ENCODE measurements at regions not wholly inside any gene's neighbourhood (a gene's known extent, or its start where the extent isn't known, plus 50 kb on each side); places are given as distances from the start of the nearest gene placed in this dataset.

DNA sequence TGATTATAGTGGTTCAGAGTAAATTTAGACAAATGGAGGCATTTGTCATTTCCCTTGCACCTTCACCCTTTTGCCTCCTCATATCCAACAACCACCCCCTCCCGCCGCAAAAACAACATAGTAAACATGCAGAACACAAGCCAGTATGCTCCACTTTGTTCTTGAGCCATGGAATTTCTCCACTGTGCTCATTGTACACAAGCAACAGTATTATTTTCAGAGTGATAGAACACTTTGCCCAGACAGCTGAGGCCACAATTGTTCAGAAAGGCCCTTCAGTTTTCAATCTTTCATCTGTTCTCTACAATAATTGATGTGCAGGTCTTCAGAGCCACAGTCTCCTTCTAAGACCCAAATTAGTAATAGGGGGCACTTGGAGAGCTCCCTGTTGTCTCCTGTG is 272.8 kb upstream of the SLC30A5 start:
- no peak for DNase-seq
- no peak overlapping the region for H3K4me3 Mint-ChIP-seq

GRCh38 chr5:68822796-68823195 is 271.0 kb upstream of the SLC30A5 start:
- peaks cover 24% of the 10 kb centered on the region for H3K27me3 Mint-ChIP-seq
- no peak overlapping the region for H3K27ac Mint-ChIP-seq
- DNase-seq = no peak
- no peaks in the 10 kb centered on the region for H3K4me1 Mint-ChIP-seq
- CTCF ChIA-PET = interaction anchor here (1.5 kb wide), 1 partner anchor 20 kb away, joined by 3 read pairs; no protein-coding TSS in a partner anchor
- no peak overlapping the region for H3K4me3 Mint-ChIP-seq
- no peaks in the 10 kb centered on the region for H3K36me3 Mint-ChIP-seq (ENCODE audit: low read depth)
- no peaks in the 10 kb centered on the region for H3K9me3 Mint-ChIP-seq
- POLR2A ChIA-PET = no interaction called here

More for the DNA sequence above, 272.8 kb upstream of the SLC30A5 start:
- Mint-ChIP-seq H3K36me3 (ENCODE audit: low read depth) (no peaks in the 10 kb centered on the region), H3K27me3 (peaks cover 22% of the 10 kb centered on the region), H3K9me3 (no peaks in the 10 kb centered on the region), H3K27ac (no peak overlapping the region), H3K4me1 (no peaks in the 10 kb centered on the region)
- POLR2A ChIA-PET = no interaction called here
- CTCF ChIA-PET = no interaction called here

DNA sequence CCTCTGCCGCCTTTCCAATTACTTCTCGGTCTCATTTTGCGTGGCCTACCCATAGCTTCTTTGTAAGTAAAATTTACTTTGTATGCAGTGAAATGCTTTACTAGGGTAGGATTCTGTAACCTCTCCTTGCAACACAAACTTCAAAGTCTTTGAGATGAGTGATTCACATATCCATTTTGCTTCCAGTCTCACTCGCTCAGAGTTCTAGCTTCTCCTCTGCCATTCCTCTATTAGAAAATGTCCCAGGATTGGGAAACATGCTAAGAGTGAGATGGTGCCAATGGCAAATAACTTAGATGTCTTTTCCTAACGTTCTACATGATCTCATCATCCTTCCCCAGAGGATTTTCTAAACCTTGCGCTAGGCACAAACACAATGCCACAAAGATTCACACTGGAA is 270.5 kb upstream of the SLC30A5 start:
- H3K4me3 Mint-ChIP-seq = no peak overlapping the region
- ChIA-PET CTCF (interaction anchor here (1.5 kb wide), 1 partner anchor 20 kb away, joined by 3 read pairs; no protein-coding TSS in a partner anchor), POLR2A (no interaction called here)
- no peak overlapping the region for H3K27ac Mint-ChIP-seq
- no peaks in the 10 kb centered on the region for H3K36me3 Mint-ChIP-seq (ENCODE audit: low read depth)
- H3K27me3 Mint-ChIP-seq = peaks cover 24% of the 10 kb centered on the region
- DNase-seq = no peak
- H3K9me3 Mint-ChIP-seq = no peaks in the 10 kb centered on the region
- H3K4me1 Mint-ChIP-seq = no peaks in the 10 kb centered on the region

- no peak overlapping the region for H3K4me3 Mint-ChIP-seq
- ChIA-PET CTCF (no interaction called here), POLR2A (no interaction called here)
- peaks cover 12% of the 10 kb centered on the region for H3K27me3 Mint-ChIP-seq
- H3K36me3 Mint-ChIP-seq (ENCODE audit: low read depth) = no peaks in the 10 kb centered on the region
- H3K9me3 Mint-ChIP-seq = no peaks in the 10 kb centered on the region
- no peak for DNase-seq
- H3K27ac Mint-ChIP-seq = no peak overlapping the region
- no peaks in the 10 kb centered on the region for H3K4me1 Mint-ChIP-seq
Measured at GRCh38 chr5:68830377-68830898, 263.4 kb upstream of the SLC30A5 start.

DNA sequence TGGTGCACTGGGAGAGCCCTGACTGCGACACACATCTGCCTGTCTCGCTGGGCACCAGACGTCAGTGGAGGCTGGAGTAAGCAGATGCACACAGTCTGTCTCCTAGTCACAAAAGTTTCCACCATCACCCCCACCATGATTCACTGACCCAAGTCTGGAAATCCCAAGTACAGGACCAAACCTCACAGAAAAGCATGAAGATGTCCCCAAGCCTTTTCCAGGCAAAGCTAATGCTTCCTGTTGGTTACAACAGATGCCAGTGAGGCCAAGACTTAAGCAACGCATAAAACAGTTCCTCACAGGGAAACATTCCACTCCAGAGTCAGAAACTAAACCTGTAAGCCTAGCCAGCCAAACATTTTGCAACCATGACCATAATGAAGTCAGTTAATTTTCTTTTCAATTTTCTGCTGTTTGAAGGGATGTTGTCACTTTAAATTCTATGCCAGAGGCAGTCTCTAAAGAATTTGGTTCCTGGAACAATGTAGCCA is 259.3 kb upstream of the SLC30A5 start:
- no peaks in the 10 kb centered on the region for H3K9me3 Mint-ChIP-seq
- no peaks in the 10 kb centered on the region for H3K4me1 Mint-ChIP-seq
- POLR2A ChIA-PET = no interaction called here
- peaks cover 7% of the 10 kb centered on the region for H3K27me3 Mint-ChIP-seq
- no peak for DNase-seq
- no peaks in the 10 kb centered on the region for H3K36me3 Mint-ChIP-seq (ENCODE audit: low read depth)
- no peak overlapping the region for H3K4me3 Mint-ChIP-seq
- H3K27ac Mint-ChIP-seq = no peak overlapping the region
- CTCF ChIA-PET = no interaction called here

GRCh38 chr5:68838157-68838718 is 255.6 kb upstream of the SLC30A5 start:
- H3K4me3 Mint-ChIP-seq = no peak overlapping the region
- POLR2A ChIA-PET = no interaction called here
- DNase-seq = no peak
- H3K27me3 Mint-ChIP-seq = no peaks in the 10 kb centered on the region
- CTCF ChIA-PET = no interaction called here
- no peaks in the 10 kb centered on the region for H3K4me1 Mint-ChIP-seq
- no peak overlapping the region for H3K27ac Mint-ChIP-seq
- H3K36me3 Mint-ChIP-seq (ENCODE audit: low read depth) = no peaks in the 10 kb centered on the region
- H3K9me3 Mint-ChIP-seq = no peaks in the 10 kb centered on the region

DNA sequence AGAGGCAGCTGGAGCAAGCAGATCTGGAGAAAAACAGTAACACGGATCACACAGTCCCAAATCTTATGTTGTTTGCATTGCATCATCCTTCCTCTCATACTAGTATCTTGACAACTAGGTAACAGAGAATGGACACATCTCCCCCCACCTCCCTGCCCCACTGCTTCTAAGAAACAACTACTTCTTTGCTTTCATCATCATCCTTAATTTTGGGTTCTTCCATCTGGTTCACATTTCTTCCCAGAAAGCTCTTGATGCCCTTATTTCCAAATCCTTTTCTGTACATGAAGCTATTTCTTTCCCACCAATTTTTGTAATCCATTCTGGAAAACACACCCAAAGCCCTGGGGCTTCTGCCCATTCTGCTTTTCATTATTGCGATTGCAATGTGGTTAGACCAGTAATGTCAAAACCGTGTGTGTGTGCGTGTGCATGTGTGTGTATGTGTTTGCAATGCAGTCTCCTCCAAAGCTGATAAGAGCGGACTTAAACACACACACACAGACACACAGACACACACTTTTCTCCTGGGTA is 254.7 kb upstream of the SLC30A5 start:
- Mint-ChIP-seq H3K4me1 (no peaks in the 10 kb centered on the region), H3K27ac (no peak overlapping the region), H3K9me3 (no peaks in the 10 kb centered on the region), H3K4me3 (no peak overlapping the region), H3K27me3 (no peaks in the 10 kb centered on the region), H3K36me3 (ENCODE audit: low read depth) (no peaks in the 10 kb centered on the region)
- no peak for DNase-seq
- ChIA-PET POLR2A (no interaction called here), CTCF (no interaction called here)

DNA sequence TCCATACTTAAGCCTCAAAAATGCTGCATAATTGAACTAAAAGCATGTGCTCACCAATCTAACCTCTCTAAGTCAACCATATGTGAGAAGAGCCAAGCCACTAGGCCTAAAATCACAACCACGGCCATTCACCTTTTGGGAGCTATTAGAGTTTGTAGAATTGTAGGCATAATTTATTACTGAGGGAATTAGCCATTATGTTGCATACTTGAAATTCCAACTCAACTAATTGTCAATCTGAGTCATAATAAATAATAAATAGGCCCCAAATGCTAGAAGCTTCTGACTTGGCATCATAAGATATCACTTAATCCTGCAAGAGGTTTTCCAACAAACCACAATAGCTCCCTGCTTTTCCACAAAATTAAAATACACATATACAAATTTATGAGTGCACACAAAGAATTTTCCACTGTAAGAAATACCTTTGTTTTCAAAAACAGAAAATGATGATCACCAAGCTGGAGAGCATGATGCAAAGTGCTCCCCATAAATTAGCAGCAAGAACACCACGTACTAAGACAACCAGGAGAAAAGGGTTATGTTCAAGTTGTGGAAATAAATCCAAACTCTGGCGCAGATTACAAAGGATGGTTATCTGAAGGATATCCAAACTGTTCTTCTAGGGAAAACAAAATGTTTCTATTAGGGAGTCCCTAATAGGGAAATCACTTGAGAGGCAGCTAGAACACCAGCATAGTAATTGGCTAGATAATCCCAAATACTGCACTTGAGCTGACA is 250.0 kb upstream of the SLC30A5 start:
- H3K4me1 Mint-ChIP-seq = no peaks in the 10 kb centered on the region
- H3K36me3 Mint-ChIP-seq (ENCODE audit: low read depth) = no peaks in the 10 kb centered on the region
- no peaks in the 10 kb centered on the region for H3K27me3 Mint-ChIP-seq
- DNase-seq = no peak
- no peak overlapping the region for H3K4me3 Mint-ChIP-seq
- ChIA-PET CTCF (no interaction called here), POLR2A (no interaction called here)
- H3K9me3 Mint-ChIP-seq = no peaks in the 10 kb centered on the region
- no peak overlapping the region for H3K27ac Mint-ChIP-seq

DNA sequence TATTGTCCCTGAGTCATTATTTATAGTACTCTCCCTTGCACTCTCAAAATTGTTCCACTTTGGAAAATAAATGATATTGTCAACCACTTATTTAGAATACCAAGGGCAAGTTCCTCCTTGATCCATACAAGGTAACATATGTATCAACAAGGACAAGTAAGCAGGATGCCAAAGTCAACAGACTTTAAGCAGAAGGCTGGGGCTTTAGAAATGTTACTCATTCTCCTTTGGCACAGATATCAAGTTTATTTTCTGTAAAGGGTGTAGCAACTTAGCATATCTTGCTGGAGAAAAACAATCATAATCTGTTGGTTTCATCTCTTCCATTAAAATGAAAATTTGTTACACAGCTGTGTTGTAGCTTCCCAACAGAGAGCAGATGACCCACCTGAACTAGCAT is 248.7 kb upstream of the SLC30A5 start:
- Mint-ChIP-seq H3K4me1 (no peaks in the 10 kb centered on the region), H3K27me3 (peaks cover 3% of the 10 kb centered on the region), H3K36me3 (ENCODE audit: low read depth) (no peaks in the 10 kb centered on the region), H3K4me3 (no peak overlapping the region), H3K27ac (no peak overlapping the region), H3K9me3 (no peaks in the 10 kb centered on the region)
- POLR2A ChIA-PET = no interaction called here
- CTCF ChIA-PET = no interaction called here
- DNase-seq = no peak

GRCh38 chr5:68846828-68847227 is 247.0 kb upstream of the SLC30A5 start:
- DNase-seq = no peak
- peaks cover 3% of the 10 kb centered on the region for H3K27me3 Mint-ChIP-seq
- CTCF ChIA-PET = no interaction called here
- H3K9me3 Mint-ChIP-seq = no peaks in the 10 kb centered on the region
- H3K36me3 Mint-ChIP-seq (ENCODE audit: low read depth) = no peaks in the 10 kb centered on the region
- POLR2A ChIA-PET = no interaction called here
- H3K4me1 Mint-ChIP-seq = no peaks in the 10 kb centered on the region
- H3K27ac Mint-ChIP-seq = no peak overlapping the region
- H3K4me3 Mint-ChIP-seq = no peak overlapping the region

- Mint-ChIP-seq H3K27ac (no peak overlapping the region), H3K27me3 (peaks cover 3% of the 10 kb centered on the region), H3K4me3 (no peak overlapping the region), H3K4me1 (no peaks in the 10 kb centered on the region), H3K36me3 (ENCODE audit: low read depth) (no peaks in the 10 kb centered on the region), H3K9me3 (peaks cover 4% of the 10 kb centered on the region)
- ChIA-PET CTCF (no interaction called here), POLR2A (interaction anchor here (0.6 kb wide), 1 partner anchor 1626 kb away, joined by 3 read pairs; no protein-coding TSS in a partner anchor)
- no peak for DNase-seq
Measured at GRCh38 chr5:68848091-68848490, 245.7 kb upstream of the SLC30A5 start.

- H3K4me1 Mint-ChIP-seq = no peaks in the 10 kb centered on the region
- no peak for DNase-seq
- H3K27ac Mint-ChIP-seq = no peak overlapping the region
- H3K4me3 Mint-ChIP-seq = no peak overlapping the region
- POLR2A ChIA-PET = no interaction called here
- H3K36me3 Mint-ChIP-seq (ENCODE audit: low read depth) = no peaks in the 10 kb centered on the region
- H3K9me3 Mint-ChIP-seq = peaks cover 4% of the 10 kb centered on the region
- CTCF ChIA-PET = no interaction called here
- peaks cover 3% of the 10 kb centered on the region for H3K27me3 Mint-ChIP-seq
Measured at GRCh38 chr5:68849103-68849502, 244.7 kb upstream of the SLC30A5 start.

- no peak for DNase-seq
- H3K4me3 Mint-ChIP-seq = no peak overlapping the region
- peaks cover 4% of the 10 kb centered on the region for H3K9me3 Mint-ChIP-seq
- H3K27me3 Mint-ChIP-seq = peaks cover 3% of the 10 kb centered on the region
- H3K4me1 Mint-ChIP-seq = no peaks in the 10 kb centered on the region
- ChIA-PET CTCF (no interaction called here), POLR2A (no interaction called here)
- no peak overlapping the region for H3K27ac Mint-ChIP-seq
- H3K36me3 Mint-ChIP-seq (ENCODE audit: low read depth) = no peaks in the 10 kb centered on the region
Measured at GRCh38 chr5:68849906-68850305, 243.9 kb upstream of the SLC30A5 start.

All from activated CD4-positive, alpha-beta T cell treated with anti-CD3 and anti-CD28 coated beads, Interleukin-2, amount 10 ng/mL, durations not matched to agents 7 days and 5 days (primary cell).